ENCODE measurements at regions not wholly inside any gene's neighbourhood (a gene's known extent, or its start where the extent isn't known, plus 50 kb on each side); places are given as distances from the start of the nearest gene placed in this dataset.

- no peak for TF ChIP-seq CTCF (IDR thresholded peaks at IDR 0.05)
- TF ChIP-seq POLR2A (IDR thresholded peaks at IDR 0.05), result no peak
- TF ChIP-seq POLR2AphosphoS5 (IDR thresholded peaks at IDR 0.05), result no peak
Measured at GRCh38 chr5:67300326-67300725, 103.7 kb upstream of the CD180 start.

Data from stomach (tissue), 4 donors.